ENCODE measurements at regions not wholly inside any gene's neighbourhood (a gene's known extent, or its start where the extent isn't known, plus 50 kb on each side); places are given as distances from the start of the nearest gene placed in this dataset.

DNA sequence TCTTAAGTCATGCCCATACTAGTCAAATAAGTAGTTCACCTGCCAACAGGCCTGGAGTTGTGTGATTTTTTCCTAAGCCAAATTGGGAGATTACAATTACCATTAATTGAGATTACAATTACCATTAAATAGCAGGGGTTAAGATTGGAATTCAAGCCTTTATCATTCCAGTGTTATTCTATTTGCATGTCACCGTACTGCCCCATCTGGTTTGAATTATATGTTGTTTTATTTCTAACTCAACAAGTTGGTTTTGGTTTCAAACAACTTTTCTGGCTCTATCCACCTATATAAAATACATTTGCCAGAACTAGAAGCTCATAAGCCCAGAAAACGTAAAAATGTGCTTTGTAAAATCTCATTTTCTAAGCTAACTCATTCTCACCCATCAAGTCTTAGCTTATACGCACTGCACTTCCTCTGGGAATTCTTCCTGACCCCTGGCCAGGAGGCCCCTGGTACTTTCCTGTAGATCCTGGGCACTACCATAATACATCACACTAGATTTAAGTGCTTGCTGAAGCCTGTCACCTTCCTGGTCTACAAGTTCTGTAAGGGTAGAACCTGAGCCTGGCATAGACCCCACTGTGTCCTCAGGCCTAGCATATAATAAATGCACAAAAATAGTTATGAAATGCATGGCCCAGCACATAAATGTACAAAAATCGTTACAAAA, 242.0 kb upstream of the TRPM3 start:
- no peak overlapping the region for H3K56ac ChIP-seq (replicated peaks; ENCODE audit: insufficient read length, low read depth, low read length)
- POLR2A ChIA-PET (ENCODE audit: partially characterized antibody), result no interaction called here
- no peaks in the 10 kb centered on the region for H4K20me1 ChIP-seq (replicated peaks in 1 of 2; ENCODE audit: control insufficient read depth in 1 of 2, insufficient read depth in 2 of 2, low read length in 2 of 2)
- no peaks in the 10 kb centered on the region for H3K79me1 ChIP-seq (ENCODE audit: low read depth, low read length)
- peaks cover 3 to 29% (median 20%) of the 10 kb centered on the region in 4 experiments for H3K4me1 ChIP-seq (replicated peaks in 1 of 4; ENCODE audit: control insufficient read depth in 3 of 4, insufficient read depth in 4 of 4, low read length in 3 of 4)
- peak overlapping the region; percentile 75 for H4K5ac ChIP-seq (ENCODE audit: insufficient read length, low read depth, low read length)
- TF ChIP-seq RFX5 (IDR thresholded peaks at IDR 0.05; ENCODE audit: borderline replicate concordance, low read depth, low read length) (no peak), SP1 (IDR thresholded peaks at IDR 0.05; ENCODE audit: low read depth, low read length) (peak; percentile 9; the same call in 1 of the 2 replicates), SP4 (IDR thresholded peaks at IDR 0.05; ENCODE audit: low read length) (no peak), FOSL1 (IDR thresholded peaks at IDR 0.05; ENCODE audit: insufficient read depth, low read depth, low read length) (no peak), ASH2L (IDR thresholded peaks at IDR 0.05; ENCODE audit: low read length) (peak; percentile 36), ZNF274 (IDR thresholded peaks at IDR 0.05; ENCODE audit: borderline replicate concordance, extremely low read depth, low read length) (no peak), EZH2 (IDR thresholded peaks at IDR 0.05; ENCODE audit: low read depth, low read length, severe bottlenecking) (no peak), SAP30 (IDR thresholded peaks at IDR 0.05; ENCODE audit: insufficient read depth, insufficient replicate concordance, low read length) (no peak), TCF12 (IDR thresholded peaks at IDR 0.05; ENCODE audit: low read depth, low read length) (0 out of 2 replicates have a peak, but pooled peaks have one; percentile 8), JUN (IDR thresholded peaks at IDR 0.05; ENCODE audit: low read depth, low read length) (no peak)
- 27% methylated on average over 4 of the region's 4 CpGs; no CpG with 5 or more reads in 1 of the 2 experiments for WGBS, 2 experiments (ENCODE audit: extremely low coverage in 1 of 2, insufficient coverage in 1 of 2, insufficient read length in 1 of 2, insufficient replicate concordance in 2 of 2, low coverage in 1 of 2, low lambda C conversion rate in 2 of 2, missing lambda C conversion rate in 1 of 2)
- no peak overlapping the region; the same call in 1 of the 2 replicates for H3K18ac ChIP-seq (ENCODE audit: extremely low read depth, low read length)
- no peaks in the 10 kb centered on the region for H3K79me2 ChIP-seq (ENCODE audit: control insufficient read depth in 1 of 2, insufficient read depth in 2 of 2, low read length in 2 of 2)
- H2BK20ac ChIP-seq (ENCODE audit: low read length), result no peak overlapping the region
- H2AFZ ChIP-seq (ENCODE audit: low read length), result no peak overlapping the region
- peak overlapping the region; percentile 67; the same call in 1 of the 2 replicates for H2BK5ac ChIP-seq (ENCODE audit: low read depth, low read length)
- peak overlapping the region; percentile 82 for H3K4ac ChIP-seq (replicated peaks; ENCODE audit: insufficient read length, low read depth, low read length)
- H2BK12ac ChIP-seq (ENCODE audit: low read depth, low read length), result no peak overlapping the region
- H3K9me3 ChIP-seq (ENCODE audit: insufficient read depth in 2 of 2, low read depth in 1 of 2, low read length in 1 of 2), result no peaks in the 10 kb centered on the region
- no peak overlapping the region for H3K23ac ChIP-seq (ENCODE audit: insufficient read length)
- DNase-seq (ENCODE audit: low read depth in 1 of 2, low spot score in 2 of 2) (no peak), FAIRE-seq (peak; percentile 55)
- H3K27me3 ChIP-seq (replicated peaks in 1 of 4; ENCODE audit: control insufficient read depth in 3 of 4, extremely low read depth in 1 of 4, insufficient read depth in 3 of 4, low read length in 3 of 4), result no peaks in the 10 kb centered on the region
- H3K4me2 ChIP-seq (ENCODE audit: insufficient read depth in 1 of 2, low read depth in 2 of 2, low read length in 2 of 2), result peak overlapping the region; percentile 40 to 43; a peak in 3 of 4 replicates
- peak overlapping the region; percentile 58; the same call in 1 of the 2 replicates for H2AK5ac ChIP-seq (ENCODE audit: low read depth, low read length)
- no peak overlapping the region for H4K8ac ChIP-seq (ENCODE audit: extremely low read depth, insufficient read depth, low read length)
- no peak overlapping the region for H3K9ac ChIP-seq (replicated peaks in 1 of 4; ENCODE audit: extremely low read depth in 1 of 4, low read depth in 3 of 4, low read length in 3 of 4)
- H3K36me3 ChIP-seq (ENCODE audit: control insufficient read depth in 2 of 4, insufficient read depth in 4 of 4, low read length in 3 of 4), result no peaks in the 10 kb centered on the region
- H2BK15ac ChIP-seq (ENCODE audit: low read length), result no peak overlapping the region
- no peak overlapping the region for H2BK120ac ChIP-seq (replicated peaks; ENCODE audit: low read depth, low read length)
- no peak overlapping the region for H3K14ac ChIP-seq (ENCODE audit: insufficient read length)
- CTCF ChIA-PET (ENCODE audit: partially characterized antibody), result interaction anchor here (1.0 to 1.3 kb wide), 2 partner anchors 84 kb away, joined by 3 to 4 read pairs; no protein-coding TSS in a partner anchor
- H3K4me3 ChIP-seq (ENCODE audit: extremely low read depth in 1 of 4, insufficient read depth in 2 of 4, low read depth in 3 of 4, low read length in 4 of 4), result peak overlapping the region in 1 of 4 experiments; percentile 17; a peak in 1 of 8 replicates
- H4K91ac ChIP-seq (replicated peaks; ENCODE audit: insufficient read length, low read length), result no peak overlapping the region
- peak overlapping the region; percentile 20; the same call in 1 of the 2 replicates for H3K27ac ChIP-seq (ENCODE audit: low read depth, low read length)
- no peaks in the 10 kb centered on the region for H3K23me2 ChIP-seq (ENCODE audit: low read depth, low read length)
